MCF 10A (cell line): ENCODE measurements at regions not wholly inside any gene's neighbourhood (a gene's known extent, or its start where the extent isn't known, plus 50 kb on each side); places are given as distances from the start of the nearest gene placed in this dataset.

Source experiments
- BruUV-seq: library from RNA; stranded (reverse); fragments of 400-500 nt; replicated peaks from 2 replicates; lab custom pipeline; 2021; lab: Mats Ljungman, UMichigan
- CTCF ChIA-PET: fragments of 300-600 bp; sonication (Branson Sonifier 250); formaldehyde crosslinking; extraction: SDS; loops from one replicate; lab custom pipeline; 2021; ENCODE audit warnings: antibody characterized with exemption, inconsistent platforms; lab: Yijun Ruan, JAX
- POLR2A ChIA-PET: fragments of 300-600, 350-650 bp; sonication (Branson Sonifier 250); formaldehyde crosslinking; extraction: SDS; loops from one replicate; lab custom pipeline; 2020; ENCODE audit warnings: antibody characterized with exemption, inconsistent platforms; lab: Yijun Ruan, JAX
- DNase-seq: peaks from one replicate; pipeline ENCODE4 v3.0.0-alpha.2; 2018; ENCODE audit not compliant: unreplicated experiment
- H3K27ac Mint-ChIP-seq: one replicate; pipeline ENCODE4 v1.8.0; 2022; ENCODE audit warnings: mild to moderate bottlenecking, low read depth, mixed read lengths; ENCODE audit not compliant: unreplicated experiment
- H3K27me3 Mint-ChIP-seq: one replicate; pipeline ENCODE4 v1.8.0; 2022; ENCODE audit warnings: mixed read lengths; ENCODE audit not compliant: insufficient read depth, unreplicated experiment
- H3K36me3 Mint-ChIP-seq: one replicate; pipeline ENCODE4 v1.8.0; 2022; ENCODE audit warnings: mild to moderate bottlenecking, moderate library complexity, mixed read lengths; ENCODE audit not compliant: insufficient read depth, unreplicated experiment
- H3K4me1 Mint-ChIP-seq: one replicate; pipeline ENCODE4 v1.8.0; 2022; ENCODE audit warnings: mixed read lengths; ENCODE audit not compliant: insufficient read depth, unreplicated experiment
- H3K4me3 Mint-ChIP-seq: one replicate; pipeline ENCODE4 v1.8.0; 2022; ENCODE audit warnings: mild to moderate bottlenecking, moderate library complexity, mixed read lengths; ENCODE audit not compliant: unreplicated experiment
- H3K9me3 Mint-ChIP-seq: one replicate; pipeline ENCODE4 v1.8.0; 2022; ENCODE audit warnings: mixed read lengths; ENCODE audit not compliant: unreplicated experiment
- CTCF ChIP-seq: fragments of 200-600 bp; IDR thresholded peaks from one replicate; pipeline ENCODE4 v1.8.0; 2022; ENCODE audit warnings: antibody characterized with exemption, mild to moderate bottlenecking; ENCODE audit not compliant: unreplicated experiment
- intact Hi-C: fragments of 100-400 bp; cut with micrococcal nuclease; formaldehyde crosslinking; loops from 2 replicates; pipeline ENCODE4 v1.14.1; 2022

GRCh38 chr1:71203241-71203640 lies 122.4 kb upstream of the ZRANB2 start:
- Mint-ChIP-seq H3K36me3 (no peaks in the 10 kb centered on the region), H3K27ac (no peak overlapping the region), H3K9me3 (no peaks in the 10 kb centered on the region), H3K4me1 (no peaks in the 10 kb centered on the region), H3K4me3 (no peak overlapping the region), H3K27me3 (no peaks in the 10 kb centered on the region)
- BruUV-seq = no TSS peak
- no peak for TF ChIP-seq CTCF
- CTCF ChIA-PET = interaction anchor here (0.7 kb wide), 1 partner anchor 1597 kb away, joined by 4 read pairs; no protein-coding TSS in a partner anchor
- no peak for DNase-seq
- intact Hi-C loops = no loop called here
- POLR2A ChIA-PET = no interaction called here

GRCh38 chr1:71200503-71200902 lies 119.7 kb upstream of the ZRANB2 start:
- Mint-ChIP-seq H3K4me3 (no peak overlapping the region), H3K9me3 (no peaks in the 10 kb centered on the region), H3K27me3 (no peaks in the 10 kb centered on the region), H3K4me1 (no peaks in the 10 kb centered on the region), H3K36me3 (no peaks in the 10 kb centered on the region), H3K27ac (peak overlapping the region; percentile 8)
- intact Hi-C loops = no loop called here
- BruUV-seq = no TSS peak
- ChIA-PET CTCF (interaction anchor here (0.9 kb wide), 1 partner anchor 838 kb away, joined by 3 read pairs; no protein-coding TSS in a partner anchor), POLR2A (no interaction called here)
- no peak for TF ChIP-seq CTCF
- DNase-seq = no peak

- ChIA-PET CTCF (interaction anchor here (0.6 to 5.2 kb wide), 30 partner anchors 17 to 1387 kb away, joined by 3 to 54 read pairs (median 4); no protein-coding TSS in a partner anchor), POLR2A (interaction anchor here (0.8 to 2.0 kb wide), 2 partner anchors 324 to 329 kb away, joined by 3 to 5 read pairs; no protein-coding TSS in a partner anchor)
- no peak overlapping the region for H3K4me3 Mint-ChIP-seq
- TF ChIP-seq CTCF = peak; percentile 36
- H3K9me3 Mint-ChIP-seq = no peaks in the 10 kb centered on the region
- H3K4me1 Mint-ChIP-seq = no peaks in the 10 kb centered on the region
- H3K27ac Mint-ChIP-seq = no peak overlapping the region
- no TSS peak for BruUV-seq
- peak; percentile 45 for DNase-seq
- no peaks in the 10 kb centered on the region for H3K27me3 Mint-ChIP-seq
- no peaks in the 10 kb centered on the region for H3K36me3 Mint-ChIP-seq
- intact Hi-C loops = loop anchor here (1.0 to 10.0 kb wide), 3 partner anchors 102 to 841 kb away; no protein-coding TSS in a partner anchor
Measured at GRCh38 chr1:71196685-71197084, 115.8 kb upstream of the ZRANB2 start.

- intact Hi-C loops = loop anchor here (10.0 kb wide), 1 partner anchor 98 kb away; no protein-coding TSS in a partner anchor
Measured at GRCh38 chr1:71193153-71193552, 112.3 kb upstream of the ZRANB2 start.

More at GRCh38 chr1:71193153-71193552, 112.3 kb upstream of the ZRANB2 start:
- no TSS peak for BruUV-seq
- TF ChIP-seq CTCF = no peak
- no peaks in the 10 kb centered on the region for H3K36me3 Mint-ChIP-seq
- ChIA-PET POLR2A (no interaction called here), CTCF (interaction anchor here (1.6 kb wide), 1 partner anchor 327 kb away, joined by 7 read pairs; no protein-coding TSS in a partner anchor)
- no peak for DNase-seq
- no peak overlapping the region for H3K27ac Mint-ChIP-seq
- H3K27me3 Mint-ChIP-seq = no peaks in the 10 kb centered on the region
- no peaks in the 10 kb centered on the region for H3K4me1 Mint-ChIP-seq
- H3K9me3 Mint-ChIP-seq = peaks cover 4% of the 10 kb centered on the region
- no peak overlapping the region for H3K4me3 Mint-ChIP-seq
